ENCODE measurements at regions not wholly inside any gene's neighbourhood (a gene's known extent, or its start where the extent isn't known, plus 50 kb on each side); places are given as distances from the start of the nearest gene placed in this dataset.
A peak's percentile ranks its signal among the peaks of the same experiment; 100 is the strongest.

GRCh38 chr6:167700199-167700598, 126.5 kb upstream of the AFDN start:
- no peak overlapping the region for H4K8ac ChIP-seq (ENCODE audit: low read depth, low read length)
- H4K12ac ChIP-seq (ENCODE audit: low read depth, low read length) = no peak overlapping the region
- peaks cover 14 to 24% of the 10 kb centered on the region in 2 experiments for H3K4me1 ChIP-seq (ENCODE audit: control insufficient read depth in 1 of 2, insufficient read depth in 2 of 2, low read length in 2 of 2)
- H3K14ac ChIP-seq (ENCODE audit: low read length) = no peak overlapping the region
- H3K4me2 ChIP-seq (ENCODE audit: low read length) = no peak overlapping the region
- H3K4ac ChIP-seq (ENCODE audit: low read depth, low read length) = no peak overlapping the region
- H3K18ac ChIP-seq (ENCODE audit: low read length) = no peak overlapping the region
- H3K27me3 ChIP-seq (ENCODE audit: insufficient read depth, low read length) = no peaks in the 10 kb centered on the region
- peaks cover 2% of the 10 kb centered on the region for H3K79me2 ChIP-seq (ENCODE audit: control insufficient read depth, insufficient read depth, low read length, poor library complexity)
- peaks cover 7% of the 10 kb centered on the region for H3K9me3 ChIP-seq (ENCODE audit: insufficient read depth, low read depth, low read length)
- no peaks in the 10 kb centered on the region for H3K36me3 ChIP-seq (ENCODE audit: control insufficient read depth in 1 of 2, insufficient read depth in 2 of 2, low read length in 2 of 2)
- WGBS (ENCODE audit: extremely low coverage, insufficient coverage, insufficient read length) = no CpG with 5 or more reads among the region's 8 CpGs
- no peak overlapping the region for H3K4me3 ChIP-seq (ENCODE audit: low read depth, low read length)
- no peak overlapping the region for H3K27ac ChIP-seq (ENCODE audit: low read depth, low read length)
- H3K9ac ChIP-seq (ENCODE audit: low read length) = no peak overlapping the region
- H2BK12ac ChIP-seq (ENCODE audit: low read length) = no peak overlapping the region
- no peak overlapping the region for H3K23ac ChIP-seq (ENCODE audit: low read length)
- no peak overlapping the region for H2AFZ ChIP-seq (ENCODE audit: insufficient read depth, low read length, poor library complexity)
- H3K79me1 ChIP-seq (ENCODE audit: low read length) = peaks cover 8% of the 10 kb centered on the region
- H2BK5ac ChIP-seq (ENCODE audit: low read depth, low read length, poor library complexity) = no peak overlapping the region
- H4K91ac ChIP-seq (ENCODE audit: low read depth, low read length) = peak overlapping the region; percentile 0
- DNase-seq = no peak
- H2BK120ac ChIP-seq (ENCODE audit: insufficient read depth, low read length, poor library complexity) = no peak overlapping the region
- H2AK5ac ChIP-seq (ENCODE audit: low read length) = no peak overlapping the region

DNA sequence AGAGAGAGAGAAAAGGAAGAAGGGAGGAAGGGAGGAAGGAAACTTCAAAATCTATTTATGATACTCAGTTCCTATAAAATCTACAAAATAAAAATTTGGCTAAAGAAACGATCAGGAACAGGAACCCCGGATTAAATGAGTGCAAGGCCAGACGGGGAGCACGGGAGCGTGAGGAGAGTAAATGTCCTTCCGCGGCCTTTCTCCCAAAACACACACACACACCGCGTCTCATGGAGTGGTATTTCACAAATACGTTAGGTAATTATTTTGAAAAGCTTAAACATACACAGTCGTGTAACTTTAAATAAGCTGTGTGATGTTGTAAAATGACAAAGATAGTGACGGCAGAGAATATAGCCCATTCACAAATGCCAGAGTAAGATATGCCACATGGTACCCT, 125.7 kb upstream of the AFDN start:
- Histone ChIP-seq H3K4ac (ENCODE audit: low read depth, low read length) (no peak overlapping the region), H3K9me3 (ENCODE audit: insufficient read depth, low read depth, low read length) (peaks cover 7% of the 10 kb centered on the region), H2BK5ac (ENCODE audit: low read depth, low read length, poor library complexity) (no peak overlapping the region), H3K4me2 (ENCODE audit: low read length) (no peak overlapping the region), H2BK120ac (ENCODE audit: insufficient read depth, low read length, poor library complexity) (no peak overlapping the region), H4K91ac (ENCODE audit: low read depth, low read length) (no peak overlapping the region), H3K27ac (ENCODE audit: low read depth, low read length) (no peak overlapping the region), H3K79me1 (ENCODE audit: low read length) (peaks cover 8% of the 10 kb centered on the region), H4K8ac (ENCODE audit: low read depth, low read length) (no peak overlapping the region), H3K79me2 (ENCODE audit: control insufficient read depth, insufficient read depth, low read length, poor library complexity) (peaks cover 2% of the 10 kb centered on the region), H4K12ac (ENCODE audit: low read depth, low read length) (no peak overlapping the region), H3K9ac (ENCODE audit: low read length) (no peak overlapping the region), H2AFZ (ENCODE audit: insufficient read depth, low read length, poor library complexity) (no peak overlapping the region), H3K36me3 (ENCODE audit: control insufficient read depth in 1 of 2, insufficient read depth in 2 of 2, low read length in 2 of 2) (no peaks in the 10 kb centered on the region), H2AK5ac (ENCODE audit: low read length) (no peak overlapping the region), H3K23ac (ENCODE audit: low read length) (no peak overlapping the region), H3K4me1 (ENCODE audit: control insufficient read depth in 1 of 2, insufficient read depth in 2 of 2, low read length in 2 of 2) (peaks cover 13 to 20% of the 10 kb centered on the region in 2 experiments), H3K18ac (ENCODE audit: low read length) (no peak overlapping the region), H3K4me3 (ENCODE audit: low read depth, low read length) (no peak overlapping the region), H3K27me3 (ENCODE audit: insufficient read depth, low read length) (no peaks in the 10 kb centered on the region), H2BK12ac (ENCODE audit: low read length) (no peak overlapping the region), H3K14ac (ENCODE audit: low read length) (no peak overlapping the region)
- DNase-seq = no peak
- WGBS (ENCODE audit: extremely low coverage, insufficient coverage, insufficient read length) = no CpG with 5 or more reads among the region's 12 CpGs

GRCh38 chr6:167702241-167702827, 124.4 kb upstream of the AFDN start:
- no peak overlapping the region for H3K9ac ChIP-seq (ENCODE audit: low read length)
- peaks cover 8% of the 10 kb centered on the region for H3K79me1 ChIP-seq (ENCODE audit: low read length)
- no peak overlapping the region for H2BK12ac ChIP-seq (ENCODE audit: low read length)
- no peaks in the 10 kb centered on the region for H3K36me3 ChIP-seq (ENCODE audit: control insufficient read depth in 1 of 2, insufficient read depth in 2 of 2, low read length in 2 of 2)
- no CpG with 5 or more reads among the region's 8 CpGs for WGBS (ENCODE audit: extremely low coverage, insufficient coverage, insufficient read length)
- H2AK5ac ChIP-seq (ENCODE audit: low read length) = no peak overlapping the region
- H3K9me3 ChIP-seq (ENCODE audit: insufficient read depth, low read depth, low read length) = peaks cover 7% of the 10 kb centered on the region
- H4K91ac ChIP-seq (ENCODE audit: low read depth, low read length) = no peak overlapping the region
- H3K27ac ChIP-seq (ENCODE audit: low read depth, low read length) = no peak overlapping the region
- DNase-seq = no peak
- no peak overlapping the region for H2BK120ac ChIP-seq (ENCODE audit: insufficient read depth, low read length, poor library complexity)
- no peak overlapping the region for H3K4ac ChIP-seq (ENCODE audit: low read depth, low read length)
- H3K79me2 ChIP-seq (ENCODE audit: control insufficient read depth, insufficient read depth, low read length, poor library complexity) = peaks cover 2% of the 10 kb centered on the region
- no peak overlapping the region for H3K4me3 ChIP-seq (ENCODE audit: low read depth, low read length)
- peaks cover 9 to 17% of the 10 kb centered on the region in 2 experiments for H3K4me1 ChIP-seq (ENCODE audit: control insufficient read depth in 1 of 2, insufficient read depth in 2 of 2, low read length in 2 of 2)
- no peak overlapping the region for H4K12ac ChIP-seq (ENCODE audit: low read depth, low read length)
- no peak overlapping the region for H4K8ac ChIP-seq (ENCODE audit: low read depth, low read length)
- H2BK5ac ChIP-seq (ENCODE audit: low read depth, low read length, poor library complexity) = no peak overlapping the region
- no peaks in the 10 kb centered on the region for H3K27me3 ChIP-seq (ENCODE audit: insufficient read depth, low read length)
- no peak overlapping the region for H3K4me2 ChIP-seq (ENCODE audit: low read length)
- no peak overlapping the region for H3K14ac ChIP-seq (ENCODE audit: low read length)
- H3K23ac ChIP-seq (ENCODE audit: low read length) = no peak overlapping the region
- no peak overlapping the region for H3K18ac ChIP-seq (ENCODE audit: low read length)
- no peak overlapping the region for H2AFZ ChIP-seq (ENCODE audit: insufficient read depth, low read length, poor library complexity)

- Histone ChIP-seq H3K79me1 (ENCODE audit: low read length) (peaks cover 8% of the 10 kb centered on the region), H3K9me3 (ENCODE audit: insufficient read depth, low read depth, low read length) (peaks cover 9% of the 10 kb centered on the region), H2AK5ac (ENCODE audit: low read length) (no peak overlapping the region), H2AFZ (ENCODE audit: insufficient read depth, low read length, poor library complexity) (no peak overlapping the region), H3K4ac (ENCODE audit: low read depth, low read length) (no peak overlapping the region), H3K14ac (ENCODE audit: low read length) (no peak overlapping the region), H3K23ac (ENCODE audit: low read length) (no peak overlapping the region), H2BK12ac (ENCODE audit: low read length) (no peak overlapping the region), H3K36me3 (ENCODE audit: control insufficient read depth in 1 of 2, insufficient read depth in 2 of 2, low read length in 2 of 2) (no peaks in the 10 kb centered on the region), H3K4me3 (ENCODE audit: low read depth, low read length) (no peak overlapping the region), H2BK120ac (ENCODE audit: insufficient read depth, low read length, poor library complexity) (no peak overlapping the region), H3K79me2 (ENCODE audit: control insufficient read depth, insufficient read depth, low read length, poor library complexity) (peaks cover 2% of the 10 kb centered on the region), H4K8ac (ENCODE audit: low read depth, low read length) (no peak overlapping the region), H2BK5ac (ENCODE audit: low read depth, low read length, poor library complexity) (no peak overlapping the region), H4K12ac (ENCODE audit: low read depth, low read length) (no peak overlapping the region), H3K4me2 (ENCODE audit: low read length) (no peak overlapping the region), H3K4me1 (ENCODE audit: control insufficient read depth in 1 of 2, insufficient read depth in 2 of 2, low read length in 2 of 2) (peaks cover 12 to 18% of the 10 kb centered on the region in 2 experiments), H3K27me3 (ENCODE audit: insufficient read depth, low read length) (no peaks in the 10 kb centered on the region), H3K9ac (ENCODE audit: low read length) (no peak overlapping the region), H3K18ac (ENCODE audit: low read length) (no peak overlapping the region), H3K27ac (ENCODE audit: low read depth, low read length) (no peak overlapping the region), H4K91ac (ENCODE audit: low read depth, low read length) (no peak overlapping the region)
- no CpG with 5 or more reads among the region's 10 CpGs for WGBS (ENCODE audit: extremely low coverage, insufficient coverage, insufficient read length)
- DNase-seq = peak in 1 of 2 donors; percentile 4
These were observed 123.4 kb upstream of the AFDN start for GRCh38 chr6:167703347-167703746.
